Hepatocyte (in vitro differentiated cells): ENCODE measurements at regions not wholly inside any gene's neighbourhood (a gene's known extent, or its start where the extent isn't known, plus 50 kb on each side); places are given as distances from the start of the nearest gene placed in this dataset.

Experiments
- DNase-seq: peaks from one replicate; pipeline ENCODE4 v3.0.0-alpha.2; 2016; ENCODE audit warnings: low spot score
- H2AFZ ChIP-seq: fragments of 200-600 bp; sonication (generic); 2 replicates; pipeline ENCODE4 v1.6.0; 2016; ENCODE audit warnings: antibody characterized with exemption, mild to moderate bottlenecking
- H3K27ac ChIP-seq: fragments of 200-600 bp; sonication (generic); 2 replicates; pipeline ENCODE4 v1.5.1; 2016; ENCODE audit warnings: mild to moderate bottlenecking
- H3K27me3 ChIP-seq: fragments of 200-600 bp; sonication (generic); 2 replicates; pipeline ENCODE4 v1.6.1; 2016
- H3K36me3 ChIP-seq: fragments of 200-600 bp; sonication (generic); replicated peaks from 2 replicates; pipeline ENCODE4 v1.5.1; 2016; ENCODE audit warnings: low read depth; ENCODE audit not compliant: insufficient read depth
- H3K4me1 ChIP-seq: fragments of 200-600 bp; sonication (generic); 2 replicates; pipeline ENCODE4 v1.5.1; 2016; ENCODE audit warnings: mild to moderate bottlenecking, moderate library complexity; ENCODE audit not compliant: insufficient read depth
- H3K4me2 ChIP-seq: fragments of 200-600 bp; sonication (generic); 2 replicates; pipeline ENCODE4 v1.6.0; 2016
- H3K4me3 ChIP-seq: fragments of 200-600 bp; sonication (generic); 2 replicates; pipeline ENCODE4 v1.5.1; 2016; ENCODE audit warnings: mild to moderate bottlenecking
- H3K79me2 ChIP-seq: fragments of 200-600 bp; sonication (generic); 2 replicates; pipeline ENCODE4 v1.6.0; 2017; ENCODE audit warnings: mild to moderate bottlenecking
- H3K9me2 ChIP-seq: fragments of 200-600 bp; sonication (generic); replicated peaks from 2 replicates; pipeline ENCODE4 v1.6.0; 2017; ENCODE audit warnings: mild to moderate bottlenecking; ENCODE audit not compliant: insufficient read depth
- H3K9me3 ChIP-seq: fragments of 200-600 bp; sonication (generic); 2 replicates; pipeline ENCODE4 v1.5.1; 2016; ENCODE audit warnings: low read depth, mild to moderate bottlenecking
- H4K20me1 ChIP-seq: fragments of 200-600 bp; sonication (generic); 2 replicates; pipeline ENCODE4 v1.6.0; 2016; ENCODE audit warnings: mild to moderate bottlenecking; ENCODE audit not compliant: insufficient read depth, poor library complexity, severe bottlenecking
- EZH2 ChIP-seq: fragments of 200-600 bp; sonication (generic); IDR thresholded peaks from 2 replicates; pipeline ENCODE4 v1.6.1; 2016; ENCODE audit warnings: antibody characterized with exemption, mild to moderate bottlenecking, borderline replicate concordance
- EZH2phosphoT487 ChIP-seq: fragments of 200-600 bp; sonication (generic); IDR thresholded peaks from one replicate; pipeline ENCODE4 v1.6.1; 2018; ENCODE audit warnings: antibody characterized with exemption, mild to moderate bottlenecking, low read depth, moderate library complexity; ENCODE audit not compliant: unreplicated experiment, severe bottlenecking
- WGBS: methylation state at CpG from one replicate; pipeline ENCODE4 v1.1.6; 2016; ENCODE audit warnings: low lambda C conversion rate; ENCODE audit errors: missing lambda C conversion rate; 5-methylcytosine and 5-hydroxymethylcytosine counted together
- TF ChIP-seq, protein P1 (sequence below): fragments of 200-600 bp; sonication (generic); IDR thresholded peaks from 2 replicates; pipeline ENCODE4 v1.5.1; 2016; ENCODE audit warnings: antibody characterized with exemption, mild to moderate bottlenecking; ENCODE audit not compliant: poor library complexity

DNA sequence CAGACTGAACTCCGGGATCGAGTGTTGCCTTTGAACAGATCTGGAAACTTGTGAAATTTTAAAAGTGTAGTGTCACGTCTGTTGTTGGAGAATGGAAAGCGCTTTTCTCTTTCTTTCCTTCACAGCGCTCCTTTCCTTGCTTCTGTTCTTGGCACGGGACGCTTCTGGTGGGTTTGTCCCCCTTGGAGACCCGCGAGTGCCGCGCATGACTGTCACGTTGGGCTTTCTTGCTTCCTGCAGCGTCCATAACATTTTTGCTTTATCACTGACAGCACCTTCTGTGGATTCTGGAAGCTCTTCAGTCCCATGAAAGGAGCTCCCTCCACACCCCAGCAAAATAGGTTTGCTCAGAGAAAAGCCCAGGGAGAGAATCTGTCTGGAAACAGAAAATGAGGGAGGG, 193.0 kb upstream of the TMEM132C start:
- H3K9me3 ChIP-seq, result no peaks in the 10 kb centered on the region
- no peaks in the 10 kb centered on the region for H3K79me2 ChIP-seq
- DNase-seq, result no peak
- 88% methylated on average over 13 of the region's 13 CpGs for WGBS
- no peak for TF ChIP-seq EZH2phosphoT487
- TF ChIP-seq, protein P1, sequence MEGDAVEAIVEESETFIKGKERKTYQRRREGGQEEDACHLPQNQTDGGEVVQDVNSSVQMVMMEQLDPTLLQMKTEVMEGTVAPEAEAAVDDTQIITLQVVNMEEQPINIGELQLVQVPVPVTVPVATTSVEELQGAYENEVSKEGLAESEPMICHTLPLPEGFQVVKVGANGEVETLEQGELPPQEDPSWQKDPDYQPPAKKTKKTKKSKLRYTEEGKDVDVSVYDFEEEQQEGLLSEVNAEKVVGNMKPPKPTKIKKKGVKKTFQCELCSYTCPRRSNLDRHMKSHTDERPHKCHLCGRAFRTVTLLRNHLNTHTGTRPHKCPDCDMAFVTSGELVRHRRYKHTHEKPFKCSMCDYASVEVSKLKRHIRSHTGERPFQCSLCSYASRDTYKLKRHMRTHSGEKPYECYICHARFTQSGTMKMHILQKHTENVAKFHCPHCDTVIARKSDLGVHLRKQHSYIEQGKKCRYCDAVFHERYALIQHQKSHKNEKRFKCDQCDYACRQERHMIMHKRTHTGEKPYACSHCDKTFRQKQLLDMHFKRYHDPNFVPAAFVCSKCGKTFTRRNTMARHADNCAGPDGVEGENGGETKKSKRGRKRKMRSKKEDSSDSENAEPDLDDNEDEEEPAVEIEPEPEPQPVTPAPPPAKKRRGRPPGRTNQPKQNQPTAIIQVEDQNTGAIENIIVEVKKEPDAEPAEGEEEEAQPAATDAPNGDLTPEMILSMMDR, result no peak
- H3K9me2 ChIP-seq, result no peaks in the 10 kb centered on the region
- no peaks in the 10 kb centered on the region for H4K20me1 ChIP-seq
- H2AFZ ChIP-seq, result no peak overlapping the region
- no peaks in the 10 kb centered on the region for H3K36me3 ChIP-seq
- no peak overlapping the region for H3K4me2 ChIP-seq
- no peak overlapping the region for H3K4me3 ChIP-seq
- H3K27ac ChIP-seq, result no peak overlapping the region
- no peaks in the 10 kb centered on the region for H3K27me3 ChIP-seq
- no peaks in the 10 kb centered on the region for H3K4me1 ChIP-seq

DNA sequence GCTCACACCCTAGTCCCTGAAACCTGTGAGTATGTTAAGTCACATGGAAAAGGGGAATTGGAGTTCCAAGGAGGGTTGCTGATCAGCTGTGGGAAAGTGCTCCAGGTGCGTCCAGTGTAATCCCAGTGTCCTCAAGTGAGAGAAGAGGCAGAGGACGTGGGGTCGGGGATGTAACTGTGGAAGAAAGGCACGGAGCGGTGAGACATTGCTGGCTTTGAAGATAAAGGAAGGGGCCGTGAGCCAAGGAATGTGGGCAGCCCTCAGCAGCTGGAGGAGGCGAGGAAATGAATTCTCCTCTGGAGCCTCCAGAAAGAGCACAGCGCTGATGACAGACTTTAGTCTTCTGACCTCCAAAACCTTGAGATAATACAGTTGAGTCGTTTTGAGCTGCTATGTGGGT, 191.6 kb upstream of the TMEM132C start:
- H3K9me2 ChIP-seq, result no peaks in the 10 kb centered on the region
- no peaks in the 10 kb centered on the region for H3K4me1 ChIP-seq
- no peak overlapping the region for H3K27ac ChIP-seq
- no peaks in the 10 kb centered on the region for H3K9me3 ChIP-seq
- H3K4me2 ChIP-seq, result no peak overlapping the region
- no peak for DNase-seq
- no peak overlapping the region for H3K4me3 ChIP-seq
- no peaks in the 10 kb centered on the region for H3K27me3 ChIP-seq
- no peaks in the 10 kb centered on the region for H3K36me3 ChIP-seq
- TF ChIP-seq, protein P1, result no peak
- TF ChIP-seq EZH2phosphoT487 (no peak), EZH2 (no peak)
- no peaks in the 10 kb centered on the region for H4K20me1 ChIP-seq
- no peak overlapping the region for H2AFZ ChIP-seq
- H3K79me2 ChIP-seq, result no peaks in the 10 kb centered on the region
- WGBS, result 88% methylated on average over 9 of the region's 9 CpGs

DNA sequence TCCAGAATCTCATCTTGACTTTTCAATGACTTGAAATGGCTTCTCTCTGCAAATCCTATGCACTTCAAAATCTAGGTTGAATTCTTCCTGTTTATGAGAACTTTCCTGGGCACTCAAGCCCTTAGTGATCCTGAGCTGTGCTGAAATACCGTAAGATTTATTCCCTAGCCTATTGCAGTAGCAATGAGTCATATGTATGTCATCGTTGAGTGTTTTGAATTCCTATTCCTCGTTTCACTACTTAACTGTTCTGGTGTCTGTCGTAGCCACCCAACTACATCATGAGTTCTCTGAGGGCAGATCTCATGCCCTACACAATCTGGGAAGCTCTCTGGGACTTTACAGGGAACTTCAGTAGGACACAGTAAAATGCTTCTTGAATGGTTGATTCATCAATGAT, 190.8 kb upstream of the TMEM132C start:
- peak; percentile 44 for DNase-seq
- no peaks in the 10 kb centered on the region for H3K9me3 ChIP-seq
- H3K4me3 ChIP-seq, result no peak overlapping the region
- no peaks in the 10 kb centered on the region for H3K36me3 ChIP-seq
- TF ChIP-seq EZH2phosphoT487 (no peak), EZH2 (no peak)
- TF ChIP-seq, protein P1, result no peak
- 60% methylated on average over 4 of the region's 4 CpGs for WGBS
- H3K27me3 ChIP-seq, result no peaks in the 10 kb centered on the region
- no peak overlapping the region for H3K4me2 ChIP-seq
- H3K27ac ChIP-seq, result no peak overlapping the region
- H3K79me2 ChIP-seq, result no peaks in the 10 kb centered on the region
- no peaks in the 10 kb centered on the region for H3K4me1 ChIP-seq
- no peaks in the 10 kb centered on the region for H3K9me2 ChIP-seq
- H2AFZ ChIP-seq, result no peak overlapping the region
- no peaks in the 10 kb centered on the region for H4K20me1 ChIP-seq
